SKM-1 (cell line): ENCODE measurements at regions not wholly inside any gene's neighbourhood (a gene's known extent, or its start where the extent isn't known, plus 50 kb on each side); places are given as distances from the start of the nearest gene placed in this dataset.
"Not testable (repeated sequence)": the region's sequence is repeated elsewhere in the genome, so short reads cannot be mapped to it uniquely, and the experiment has no call there.

Experiments used
- DNase-seq: peaks from one replicate; lab custom pipeline; 2025; ENCODE audit not compliant: unreplicated experiment; lab: John Stamatoyannopoulos, UW

GRCh38 chr4:138860357-138860756 is 155.2 kb upstream of the NOCT start:
- DNase-seq, result not testable (repeated sequence)

GRCh38 chr4:138859254-138859653 is 156.3 kb upstream of the NOCT start:
- DNase-seq, result no peak

GRCh38 chr4:138858419-138858818 is 157.2 kb upstream of the NOCT start:
- no peak for DNase-seq

GRCh38 chr4:138857416-138857815 is 158.2 kb upstream of the NOCT start:
- DNase-seq, result no peak

- no peak for DNase-seq
These were observed 162.9 kb upstream of the NOCT start for GRCh38 chr4:138852681-138853080.

- no peak for DNase-seq
These were observed 163.9 kb upstream of the NOCT start for GRCh38 chr4:138851391-138852335.

GRCh38 chr4:138845664-138846063 is 169.9 kb upstream of the NOCT start:
- no peak for DNase-seq

- DNase-seq, result no peak
These were observed 170.5 kb upstream of the NOCT start for GRCh38 chr4:138845054-138845453.

GRCh38 chr4:138843616-138844015 is 172.0 kb upstream of the NOCT start:
- no peak for DNase-seq

GRCh38 chr4:138841343-138841742 is 174.2 kb upstream of the NOCT start:
- no peak for DNase-seq

- DNase-seq, result no peak
These were observed 177.3 kb upstream of the NOCT start for GRCh38 chr4:138838251-138838650.

GRCh38 chr4:138835832-138836533 is 179.6 kb upstream of the NOCT start:
- no peak for DNase-seq

- DNase-seq, result no peak
These were observed 181.6 kb upstream of the NOCT start for GRCh38 chr4:138833974-138834373.

- DNase-seq, result no peak
These were observed 183.0 kb upstream of the NOCT start for GRCh38 chr4:138832563-138832962.

GRCh38 chr4:138831948-138832347 is 183.6 kb upstream of the NOCT start:
- no peak for DNase-seq

GRCh38 chr4:138828926-138829325 is 186.7 kb upstream of the NOCT start:
- DNase-seq, result no peak

- DNase-seq, result no peak
These were observed 188.8 kb upstream of the NOCT start for GRCh38 chr4:138826754-138827153.

GRCh38 chr4:138826322-138826721 is 189.3 kb upstream of the NOCT start:
- DNase-seq, result no peak

- DNase-seq, result no peak
These were observed 194.2 kb upstream of the NOCT start for GRCh38 chr4:138821331-138821730.

- no peak for DNase-seq
These were observed 198.7 kb upstream of the NOCT start for GRCh38 chr4:138816875-138817274.

GRCh38 chr4:138815811-138816210 is 199.8 kb upstream of the NOCT start:
- no peak for DNase-seq

- DNase-seq, result no peak
These were observed 209.8 kb upstream of the NOCT start for GRCh38 chr4:138805736-138806135.
